HCT116 (cell line): ENCODE measurements at regions not wholly inside any gene's neighbourhood (a gene's known extent, or its start where the extent isn't known, plus 50 kb on each side); places are given as distances from the start of the nearest gene placed in this dataset.

ENCODE experiments used
- ATAC-seq: fragments of 200-7000 bp; cut with Tn5 transposase; 2 replicates; pipeline ENCODE4 v1.9.1; 2020; ENCODE audit warnings: mild to moderate bottlenecking, moderate library complexity
- BruUV-seq: library from RNA; stranded (reverse); fragments of 400-500 nt; replicated peaks from 2 replicates; lab custom pipeline; 2021; lab: Mats Ljungman, UMichigan
- CTCF ChIA-PET: fragments of 300-600 bp; sonication (Branson Sonifier 250); formaldehyde crosslinking; loops from one replicate; lab custom pipeline; 2021; ENCODE audit warnings: antibody characterized with exemption; lab: Charles Lee
- POLR2A ChIA-PET: fragments of 300-600, 350-600 bp; sonication (Branson Sonifier 250); formaldehyde crosslinking; loops from one replicate; lab custom pipeline; 2021; ENCODE audit warnings: antibody characterized with exemption; lab: Charles Lee
- RAD21 ChIA-PET, 2 experiments: fragments of 300-600 bp; sonication (Branson Sonifier 250); formaldehyde crosslinking; loops; one replicate each; lab custom pipeline; 2023; ENCODE audit warnings: low total read pairs in 2 of 2; ENCODE audit not compliant: uncharacterized antibody in 2 of 2, unreplicated experiment in 2 of 2, low non-redundant PET in 1 of 2; lab: Charles Lee
- DNase-seq: peaks from one replicate; pipeline ENCODE4 v3.0.0-alpha.2; 2010; ENCODE audit warnings: low read depth, low spot score
- H2AFZ ChIP-seq: fragments of 200-600 bp; shearing (Covaris generic), sonication (generic); 2 replicates; pipeline ENCODE4 v1.6.1; 2017; ENCODE audit warnings: low read depth, mixed run types, mixed read lengths, antibody characterized with exemption, low read length; ENCODE audit not compliant: poor library complexity, severe bottlenecking
- H3K27ac ChIP-seq: 2 replicates; pipeline ENCODE4 v1.5.1; 2012; ENCODE audit warnings: low read depth, low read length
- H3K27me3 ChIP-seq: fragments of 200-600 bp; sonication (generic); 2 replicates; pipeline ENCODE4 v1.6.1; 2016; ENCODE audit warnings: mixed run types, low read length, mixed read lengths; ENCODE audit not compliant: insufficient read depth
- H3K36me3 ChIP-seq, 2 experiments: fragments of 200-500 bp in 1 of 2; fragments of 200-600 bp in 1 of 2; sonication (Bioruptor generic) in 1 of 2; sonication (generic) in 1 of 2; 2 replicates each; pipeline versions ENCODE4 v1.5.1 to v1.6.1; 2014 to 2016; ENCODE audit warnings: low read length in 2 of 2, inconsistent platforms in 1 of 2, mixed read lengths in 1 of 2, mixed run types in 1 of 2; ENCODE audit not compliant: insufficient read depth in 2 of 2, control insufficient read depth in 1 of 2
- H3K4me1 ChIP-seq, 2 experiments: fragments of 200-600 bp in 1 of 2; sonication (generic) in 1 of 2; 2 replicates each; pipeline versions ENCODE4 v1.5.1 to v1.6.1; 2012 to 2017; ENCODE audit warnings: low read length in 2 of 2, inconsistent platforms in 1 of 2, mild to moderate bottlenecking in 1 of 2, mixed read lengths in 1 of 2, mixed run types in 1 of 2, moderate library complexity in 1 of 2; ENCODE audit not compliant: insufficient read depth in 2 of 2, control insufficient read depth in 1 of 2
- H3K4me2 ChIP-seq: fragments of 200-600 bp; sonication (generic); 2 replicates; pipeline ENCODE4 v1.6.1; 2017; ENCODE audit warnings: mixed run types, low read length, mixed read lengths
- H3K4me3 ChIP-seq, 2 experiments: fragments of 200-600 bp in 1 of 2; sonication (generic) in 1 of 2; replicated peaks in 1 of 2; 2 replicates each; pipeline ENCODE4 v1.5.1; 2011 to 2016; ENCODE audit warnings: low read length in 2 of 2, control low read depth in 1 of 2, low read depth in 1 of 2, mild to moderate bottlenecking in 1 of 2, mixed read lengths in 1 of 2, mixed run types in 1 of 2
- H3K79me2 ChIP-seq: fragments of 200-600 bp; sonication (generic); 2 replicates; pipeline ENCODE4 v1.6.1; 2017; ENCODE audit warnings: mild to moderate bottlenecking, mixed run types, low read length, moderate library complexity, mixed read lengths; ENCODE audit not compliant: insufficient read depth
- H3K9ac ChIP-seq: fragments of 200-600 bp; sonication (generic); 2 replicates; pipeline ENCODE4 v1.6.1; 2016; ENCODE audit warnings: low read length, mixed read lengths
- H3K9me2 ChIP-seq: fragments of 200-600 bp; sonication (generic), shearing (Covaris generic); 2 replicates; pipeline ENCODE4 v1.6.1; 2017; ENCODE audit warnings: mixed run types, mild to moderate bottlenecking, moderate library complexity; ENCODE audit not compliant: insufficient read depth
- H3K9me3 ChIP-seq, 2 experiments: fragments of 200-500 bp in 1 of 2; fragments of 200-600 bp in 1 of 2; sonication (Bioruptor generic) in 1 of 2; sonication (generic) in 1 of 2; 2 replicates each; pipeline ENCODE4 v1.6.1; 2014 to 2017; ENCODE audit warnings: low read length in 2 of 2, mixed read lengths in 2 of 2, inconsistent platforms in 1 of 2, low read depth in 1 of 2, mild to moderate bottlenecking in 1 of 2, mixed run types in 1 of 2, moderate library complexity in 1 of 2; ENCODE audit not compliant: control insufficient read depth in 1 of 2, insufficient read depth in 1 of 2
- H4K20me1 ChIP-seq: fragments of 200-600 bp; sonication (generic), shearing (Covaris generic); 2 replicates; pipeline ENCODE4 v1.6.1; 2017; ENCODE audit warnings: mixed run types, mild to moderate bottlenecking, moderate library complexity; ENCODE audit not compliant: insufficient read depth
- CBX3 ChIP-seq: IDR thresholded peaks from 2 replicates; pipeline ENCODE4 v1.6.1; 2012; ENCODE audit warnings: low read depth
- CEBPB ChIP-seq: IDR thresholded peaks from 2 replicates; pipeline ENCODE4 v1.6.1; 2012; ENCODE audit warnings: low read depth
- EGR1 ChIP-seq: IDR thresholded peaks from 2 replicates; pipeline ENCODE4 v1.6.1; 2012; ENCODE audit warnings: low read depth
- ELF1 ChIP-seq: IDR thresholded peaks from 2 replicates; pipeline ENCODE4 v1.6.1; 2012; ENCODE audit warnings: low read depth, borderline replicate concordance
- EZH2phosphoT487 ChIP-seq: fragments of 200-600 bp; IDR thresholded peaks from 2 replicates; pipeline ENCODE4 v1.6.1; 2018; ENCODE audit warnings: antibody characterized with exemption, borderline replicate concordance
- JUND ChIP-seq: IDR thresholded peaks from 2 replicates; pipeline ENCODE4 v1.6.1; 2012
- POLR2A ChIP-seq: IDR thresholded peaks from 2 replicates; pipeline ENCODE4 v1.7.0; 2011; ENCODE audit warnings: borderline replicate concordance; ENCODE audit not compliant: insufficient read depth, insufficient read length; ENCODE audit errors: extremely low read depth
- RAD21 ChIP-seq: IDR thresholded peaks from 2 replicates; pipeline ENCODE4 v1.6.1; 2012; ENCODE audit warnings: low read depth, mild to moderate bottlenecking
- SIN3A ChIP-seq: IDR thresholded peaks from 2 replicates; pipeline ENCODE4 v1.6.1; 2012; ENCODE audit warnings: low read depth
- SP1 ChIP-seq: IDR thresholded peaks from 2 replicates; pipeline ENCODE4 v1.6.1; 2012; ENCODE audit warnings: low read depth
- SRF ChIP-seq: IDR thresholded peaks from 2 replicates; pipeline ENCODE4 v1.6.1; 2012; ENCODE audit warnings: low read depth
- TCF7L2 ChIP-seq: IDR thresholded peaks from 2 replicates; pipeline ENCODE4 v1.7.0; 2011; ENCODE audit warnings: borderline replicate concordance, inconsistent platforms; ENCODE audit not compliant: insufficient read depth, insufficient read length; ENCODE audit errors: extremely low read depth
- YY1 ChIP-seq: IDR thresholded peaks from 2 replicates; pipeline ENCODE4 v1.6.1; 2011; ENCODE audit warnings: low read length, low read depth, moderate library complexity, mild to moderate bottlenecking; ENCODE audit not compliant: insufficient replicate concordance; ENCODE audit errors: extremely low read depth
- ZFX ChIP-seq: fragments of 450-650 bp; IDR thresholded peaks from 2 replicates; pipeline ENCODE4 v1.6.1; 2017
- ZNF274 ChIP-seq: fragments of 200-500 bp; sonication (Bioruptor generic); IDR thresholded peaks from 2 replicates; pipeline ENCODE4 v1.6.1; 2014; ENCODE audit warnings: mild to moderate bottlenecking, low read depth, low read length, inconsistent platforms
- intact Hi-C: fragments of 100-400 bp; cut with micrococcal nuclease; formaldehyde crosslinking; loops from 2 replicates; pipeline ENCODE4 v1.10.0; 2022
- TF ChIP-seq, protein P1 (sequence below): IDR thresholded peaks from 2 replicates; pipeline ENCODE4 v1.6.1; 2011; ENCODE audit warnings: mild to moderate bottlenecking, low read length, moderate library complexity; ENCODE audit not compliant: insufficient replicate concordance; ENCODE audit errors: extremely low read depth
- TF ChIP-seq, protein P2 (sequence below): IDR thresholded peaks from 2 replicates; pipeline ENCODE4 v1.6.1; 2012; ENCODE audit warnings: low read depth
- TF ChIP-seq, protein P3 (sequence below): IDR thresholded peaks from 2 replicates; pipeline ENCODE4 v1.6.1; 2012

DNA sequence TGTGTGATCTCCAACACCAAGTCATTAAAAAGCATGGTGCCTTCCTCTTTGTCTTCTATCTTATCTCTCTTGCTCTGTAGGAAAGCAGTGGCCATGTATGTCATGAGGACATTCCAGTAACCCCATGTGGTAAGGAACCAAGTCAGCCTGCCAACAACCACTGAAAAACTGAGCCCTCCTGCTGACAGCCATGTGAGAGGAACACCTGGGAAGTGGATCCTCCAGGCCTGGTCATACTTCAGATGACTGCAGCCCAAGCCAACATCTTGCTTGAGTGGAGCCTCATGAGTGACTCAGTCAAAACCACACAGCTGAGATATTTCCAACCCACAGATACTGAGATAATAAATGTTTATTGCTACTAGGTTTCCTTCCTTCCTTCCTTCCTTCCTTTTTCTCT lies 597.3 kb downstream of the ZIC1 start:
- intact Hi-C loops = no loop called here
- Histone ChIP-seq H3K9me3 (no peaks in the 10 kb centered on the region), H3K27me3 (no peaks in the 10 kb centered on the region), H3K4me3 (no peak overlapping the region), H3K79me2 (no peaks in the 10 kb centered on the region), H2AFZ (no peak overlapping the region), H3K9me2 (peaks cover 4% of the 10 kb centered on the region; the same call in 1 of the 2 replicates), H4K20me1 (no peaks in the 10 kb centered on the region), H3K4me2 (no peak overlapping the region), H3K27ac (no peak overlapping the region), H3K9ac (no peak overlapping the region), H3K4me1 (no peaks in the 10 kb centered on the region), H3K36me3 (no peaks in the 10 kb centered on the region)
- no TSS peak for BruUV-seq
- DNase-seq (no peak), ATAC-seq (0 out of 2 replicates have a peak, but pooled peaks have one; percentile 20)
- ChIA-PET POLR2A (no interaction called here), CTCF (no interaction called here), RAD21 (no interaction called here)
- TF ChIP-seq SIN3A (no peak), ZFX (no peak), JUND (no peak), EGR1 (no peak), CEBPB (no peak), EZH2phosphoT487 (no peak), YY1 (no peak), ZNF274 (no peak), CBX3 (no peak), RAD21 (no peak), SRF (no peak), ELF1 (no peak), POLR2A (no peak), TCF7L2 (no peak), SP1 (no peak)
- TF ChIP-seq, protein P1, sequence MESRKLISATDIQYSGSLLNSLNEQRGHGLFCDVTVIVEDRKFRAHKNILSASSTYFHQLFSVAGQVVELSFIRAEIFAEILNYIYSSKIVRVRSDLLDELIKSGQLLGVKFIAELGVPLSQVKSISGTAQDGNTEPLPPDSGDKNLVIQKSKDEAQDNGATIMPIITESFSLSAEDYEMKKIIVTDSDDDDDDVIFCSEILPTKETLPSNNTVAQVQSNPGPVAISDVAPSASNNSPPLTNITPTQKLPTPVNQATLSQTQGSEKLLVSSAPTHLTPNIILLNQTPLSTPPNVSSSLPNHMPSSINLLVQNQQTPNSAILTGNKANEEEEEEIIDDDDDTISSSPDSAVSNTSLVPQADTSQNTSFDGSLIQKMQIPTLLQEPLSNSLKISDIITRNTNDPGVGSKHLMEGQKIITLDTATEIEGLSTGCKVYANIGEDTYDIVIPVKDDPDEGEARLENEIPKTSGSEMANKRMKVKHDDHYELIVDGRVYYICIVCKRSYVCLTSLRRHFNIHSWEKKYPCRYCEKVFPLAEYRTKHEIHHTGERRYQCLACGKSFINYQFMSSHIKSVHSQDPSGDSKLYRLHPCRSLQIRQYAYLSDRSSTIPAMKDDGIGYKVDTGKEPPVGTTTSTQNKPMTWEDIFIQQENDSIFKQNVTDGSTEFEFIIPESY = no peak
- TF ChIP-seq, protein P2, sequence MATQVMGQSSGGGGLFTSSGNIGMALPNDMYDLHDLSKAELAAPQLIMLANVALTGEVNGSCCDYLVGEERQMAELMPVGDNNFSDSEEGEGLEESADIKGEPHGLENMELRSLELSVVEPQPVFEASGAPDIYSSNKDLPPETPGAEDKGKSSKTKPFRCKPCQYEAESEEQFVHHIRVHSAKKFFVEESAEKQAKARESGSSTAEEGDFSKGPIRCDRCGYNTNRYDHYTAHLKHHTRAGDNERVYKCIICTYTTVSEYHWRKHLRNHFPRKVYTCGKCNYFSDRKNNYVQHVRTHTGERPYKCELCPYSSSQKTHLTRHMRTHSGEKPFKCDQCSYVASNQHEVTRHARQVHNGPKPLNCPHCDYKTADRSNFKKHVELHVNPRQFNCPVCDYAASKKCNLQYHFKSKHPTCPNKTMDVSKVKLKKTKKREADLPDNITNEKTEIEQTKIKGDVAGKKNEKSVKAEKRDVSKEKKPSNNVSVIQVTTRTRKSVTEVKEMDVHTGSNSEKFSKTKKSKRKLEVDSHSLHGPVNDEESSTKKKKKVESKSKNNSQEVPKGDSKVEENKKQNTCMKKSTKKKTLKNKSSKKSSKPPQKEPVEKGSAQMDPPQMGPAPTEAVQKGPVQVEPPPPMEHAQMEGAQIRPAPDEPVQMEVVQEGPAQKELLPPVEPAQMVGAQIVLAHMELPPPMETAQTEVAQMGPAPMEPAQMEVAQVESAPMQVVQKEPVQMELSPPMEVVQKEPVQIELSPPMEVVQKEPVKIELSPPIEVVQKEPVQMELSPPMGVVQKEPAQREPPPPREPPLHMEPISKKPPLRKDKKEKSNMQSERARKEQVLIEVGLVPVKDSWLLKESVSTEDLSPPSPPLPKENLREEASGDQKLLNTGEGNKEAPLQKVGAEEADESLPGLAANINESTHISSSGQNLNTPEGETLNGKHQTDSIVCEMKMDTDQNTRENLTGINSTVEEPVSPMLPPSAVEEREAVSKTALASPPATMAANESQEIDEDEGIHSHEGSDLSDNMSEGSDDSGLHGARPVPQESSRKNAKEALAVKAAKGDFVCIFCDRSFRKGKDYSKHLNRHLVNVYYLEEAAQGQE = no peak
- TF ChIP-seq, protein P3, sequence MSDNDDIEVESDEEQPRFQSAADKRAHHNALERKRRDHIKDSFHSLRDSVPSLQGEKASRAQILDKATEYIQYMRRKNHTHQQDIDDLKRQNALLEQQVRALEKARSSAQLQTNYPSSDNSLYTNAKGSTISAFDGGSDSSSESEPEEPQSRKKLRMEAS = no peak
